ENCODE measurements at regions not wholly inside any gene's neighbourhood (a gene's known extent, or its start where the extent isn't known, plus 50 kb on each side); places are given as distances from the start of the nearest gene placed in this dataset.

GRCh38 chr2:221822416-221822815 is 250.3 kb upstream of the EPHA4 start:
- intact Hi-C loops (cut with DNase I; ENCODE audit: low total_unique reads), result no loop called here
- no peaks in the 10 kb centered on the region for H3K9me3 ChIP-seq
- 68 to 83% (median 70%) methylated on average over 2 of the region's 2 CpGs for WGBS, 5 donors
- no peaks in the 10 kb centered on the region for H3K36me3 ChIP-seq
- H3K4me1 ChIP-seq, result no peaks in the 10 kb centered on the region
- DNase-seq, result no peak
- H3K27me3 ChIP-seq (replicated peaks in 1 of 7), result no peaks in the 10 kb centered on the region
- TF ChIP-seq CTCF (IDR thresholded peaks at IDR 0.05 in 8 of 11, conservative IDR thresholded peaks at IDR 0.05 in 3 of 11) (no peak), POLR2AphosphoS5 (IDR thresholded peaks at IDR 0.05) (no peak), POLR2A (IDR thresholded peaks at IDR 0.05) (no peak)
- no peak overlapping the region for H3K27ac ChIP-seq
- H3K4me3 ChIP-seq, result no peak overlapping the region

GRCh38 chr2:221818616-221819320 is 246.7 kb upstream of the EPHA4 start:
- no peak overlapping the region for H3K4me3 ChIP-seq
- TF ChIP-seq CTCF (IDR thresholded peaks at IDR 0.05 in 8 of 11, conservative IDR thresholded peaks at IDR 0.05 in 3 of 11), result no peak
- TF ChIP-seq POLR2A (IDR thresholded peaks at IDR 0.05), result no peak
- TF ChIP-seq POLR2AphosphoS5 (IDR thresholded peaks at IDR 0.05), result no peak
- H3K27ac ChIP-seq, result no peak overlapping the region
- no peak for DNase-seq
- intact Hi-C loops (cut with DNase I; ENCODE audit: low total_unique reads), result no loop called here
- 70 to 74% (median 72%) methylated on average over 9 of the region's 9 CpGs for WGBS, 5 donors
- H3K9me3 ChIP-seq, result no peaks in the 10 kb centered on the region
- no peaks in the 10 kb centered on the region for H3K36me3 ChIP-seq
- no peaks in the 10 kb centered on the region for H3K4me1 ChIP-seq
- no peaks in the 10 kb centered on the region for H3K27me3 ChIP-seq (replicated peaks in 1 of 7)

DNA sequence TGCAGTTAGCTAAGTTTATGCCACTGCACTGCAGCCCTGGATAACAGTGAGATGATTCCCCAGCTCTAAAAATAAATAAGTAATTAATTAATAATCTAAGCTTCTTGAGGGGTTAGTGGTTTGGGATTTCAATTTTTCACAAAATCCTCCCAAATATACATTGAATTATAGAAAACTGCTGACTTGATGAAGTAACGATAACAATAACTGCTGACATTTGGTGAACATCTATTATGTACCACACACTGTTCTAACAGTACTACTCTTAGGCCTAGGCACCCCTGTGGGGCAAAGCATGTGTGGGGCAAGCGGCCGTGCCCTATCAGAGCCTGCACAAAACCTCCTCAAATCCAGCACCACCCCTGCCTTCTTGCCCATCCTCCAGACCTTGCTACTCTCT is 245.8 kb upstream of the EPHA4 start:
- Histone ChIP-seq H3K9me3 (no peaks in the 10 kb centered on the region), H3K36me3 (no peaks in the 10 kb centered on the region), H3K4me3 (no peak overlapping the region), H3K27me3 (replicated peaks in 1 of 7) (no peaks in the 10 kb centered on the region), H3K27ac (no peak overlapping the region), H3K4me1 (no peaks in the 10 kb centered on the region)
- intact Hi-C loops (cut with DNase I; ENCODE audit: low total_unique reads), result no loop called here
- no peak for DNase-seq
- no peak for TF ChIP-seq CTCF (IDR thresholded peaks at IDR 0.05 in 8 of 11, conservative IDR thresholded peaks at IDR 0.05 in 3 of 11)
- TF ChIP-seq POLR2AphosphoS5 (IDR thresholded peaks at IDR 0.05), result no peak
- no peak for TF ChIP-seq POLR2A (IDR thresholded peaks at IDR 0.05)
- 89 to 93% (median 91%) methylated on average over 3 of the region's 3 CpGs for WGBS, 5 donors

DNA sequence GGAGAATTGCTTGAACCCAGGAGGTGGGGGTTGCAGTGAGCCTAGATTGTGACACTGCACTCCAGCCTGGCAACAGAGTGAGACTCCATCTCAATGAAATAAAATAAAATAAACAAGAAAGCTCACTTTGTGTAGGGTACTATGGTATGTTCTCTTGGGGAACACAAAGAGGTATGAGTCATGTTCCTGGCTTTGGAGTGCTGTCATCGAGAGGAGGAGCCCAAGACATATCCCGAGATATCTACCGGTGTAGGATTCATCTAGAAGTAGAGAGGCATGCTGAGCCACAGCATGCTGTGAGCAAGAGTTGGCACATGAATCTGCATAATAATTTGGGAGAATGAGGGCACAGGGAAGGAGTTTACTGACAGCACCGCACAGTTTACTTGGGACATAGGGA is 244.9 kb upstream of the EPHA4 start:
- DNase-seq, result no peak
- 89 to 97% (median 95%) methylated on average over 4 of the region's 4 CpGs for WGBS, 5 donors
- intact Hi-C loops (cut with DNase I; ENCODE audit: low total_unique reads), result no loop called here

More for the DNA sequence above, 244.9 kb upstream of the EPHA4 start:
- Histone ChIP-seq H3K4me3 (no peak overlapping the region), H3K4me1 (no peaks in the 10 kb centered on the region), H3K36me3 (no peaks in the 10 kb centered on the region), H3K27me3 (replicated peaks in 1 of 7) (no peaks in the 10 kb centered on the region), H3K9me3 (no peaks in the 10 kb centered on the region), H3K27ac (no peak overlapping the region)
- TF ChIP-seq POLR2AphosphoS5 (IDR thresholded peaks at IDR 0.05) (no peak), CTCF (IDR thresholded peaks at IDR 0.05 in 8 of 11, conservative IDR thresholded peaks at IDR 0.05 in 3 of 11) (no peak), POLR2A (IDR thresholded peaks at IDR 0.05) (no peak)
